IgD-negative memory B cell (primary cell): ENCODE measurements at regions not wholly inside any gene's neighbourhood (a gene's known extent, or its start where the extent isn't known, plus 50 kb on each side); places are given as distances from the start of the nearest gene placed in this dataset.
"Not testable (repeated sequence)": the region's sequence is repeated elsewhere in the genome, so short reads cannot be mapped to it uniquely, and the experiment has no call there.

Experiments used
- H3K27ac Mint-ChIP-seq, 3 donors: one replicate each; pipeline ENCODE4 v1.8.0; 2020 to 2022; ENCODE audit warnings: mild to moderate bottlenecking in 3 of 3, mixed read lengths in 3 of 3, moderate library complexity in 1 of 3
- H3K27me3 Mint-ChIP-seq: one replicate; pipeline ENCODE4 v1.8.0; 2021; ENCODE audit warnings: mixed read lengths
- H3K36me3 Mint-ChIP-seq: one replicate; pipeline ENCODE4 v1.8.0; 2020; ENCODE audit warnings: mild to moderate bottlenecking, mixed read lengths
- H3K4me1 Mint-ChIP-seq, 3 donors: one replicate each; pipeline ENCODE4 v1.8.0; 2020 to 2022; ENCODE audit warnings: mixed read lengths in 3 of 3, mild to moderate bottlenecking in 1 of 3
- H3K4me3 Mint-ChIP-seq, 4 donors: one replicate each; pipeline ENCODE4 v1.8.0; 2020 to 2022; ENCODE audit warnings: mild to moderate bottlenecking in 4 of 4, mixed read lengths in 4 of 4, moderate library complexity in 3 of 4
- H3K9me3 Mint-ChIP-seq, 3 donors: one replicate each; pipeline ENCODE4 v1.8.0; 2020 to 2021; ENCODE audit warnings: mixed read lengths in 3 of 3, mild to moderate bottlenecking in 1 of 3

DNA sequence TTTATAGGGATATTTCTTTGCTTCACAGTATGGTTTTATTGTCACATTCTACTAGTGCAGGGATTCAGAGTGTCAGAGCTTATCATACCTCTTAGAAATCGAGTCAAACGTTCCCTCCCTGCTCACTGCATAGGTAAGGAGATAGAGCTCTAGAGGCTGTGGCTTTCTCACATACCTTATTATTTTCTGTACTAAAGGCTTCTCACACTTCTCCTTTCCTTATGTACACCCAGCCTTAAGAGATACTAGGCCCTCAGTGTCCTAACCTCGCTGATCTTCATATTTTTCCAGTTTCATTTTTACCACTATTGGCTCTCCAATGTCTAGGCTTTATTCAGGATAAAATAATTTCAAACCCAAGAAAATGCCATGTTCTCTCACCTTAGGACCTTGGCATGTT, 297.3 kb upstream of the RIOK2 start:
- Mint-ChIP-seq H3K4me3 (no peak overlapping the region), H3K36me3 (no peaks in the 10 kb centered on the region), H3K27ac (no peak overlapping the region), H3K4me1 (peaks cover 0 to 7% (median 3%) of the 10 kb centered on the region in 3 donors), H3K27me3 (peaks cover 1% of the 10 kb centered on the region), H3K9me3 (peaks cover 0 to 3% (median 0%) of the 10 kb centered on the region in 3 donors)

DNA sequence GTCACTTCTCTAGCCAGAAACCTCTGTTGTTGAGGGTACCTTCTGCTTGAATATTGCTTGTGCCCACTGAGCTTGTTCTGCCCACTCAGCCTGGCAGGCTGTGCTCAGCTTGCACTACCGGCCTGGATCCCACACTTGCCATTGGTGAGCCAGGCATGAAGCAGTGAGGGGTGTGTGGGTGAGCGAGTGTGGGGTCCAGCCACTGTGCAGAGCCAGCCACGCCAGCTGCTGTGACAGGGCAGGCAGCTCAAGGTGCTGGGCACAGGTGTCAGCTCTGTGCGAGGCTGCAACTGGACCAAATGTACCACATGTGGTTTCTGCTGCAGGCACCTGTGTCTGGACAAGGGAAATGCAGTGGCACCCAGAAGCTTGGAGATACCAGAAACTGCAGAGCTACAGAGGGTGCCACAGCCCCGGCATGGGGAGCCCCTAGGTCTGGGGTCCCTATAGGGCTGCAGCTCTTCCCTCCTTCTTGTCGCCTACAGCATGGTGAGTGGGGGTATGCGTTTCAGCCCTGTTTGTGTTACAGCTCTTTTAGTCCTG, 305.1 kb upstream of the RIOK2 start:
- Mint-ChIP-seq H3K27me3 (peaks cover 2% of the 10 kb centered on the region), H3K4me1 (no peaks in the 10 kb centered on the region), H3K9me3 (peaks cover 0 to 3% (median 0%) of the 10 kb centered on the region in 3 donors), H3K4me3 (no peak overlapping the region), H3K27ac (no peak overlapping the region), H3K36me3 (no peaks in the 10 kb centered on the region)

DNA sequence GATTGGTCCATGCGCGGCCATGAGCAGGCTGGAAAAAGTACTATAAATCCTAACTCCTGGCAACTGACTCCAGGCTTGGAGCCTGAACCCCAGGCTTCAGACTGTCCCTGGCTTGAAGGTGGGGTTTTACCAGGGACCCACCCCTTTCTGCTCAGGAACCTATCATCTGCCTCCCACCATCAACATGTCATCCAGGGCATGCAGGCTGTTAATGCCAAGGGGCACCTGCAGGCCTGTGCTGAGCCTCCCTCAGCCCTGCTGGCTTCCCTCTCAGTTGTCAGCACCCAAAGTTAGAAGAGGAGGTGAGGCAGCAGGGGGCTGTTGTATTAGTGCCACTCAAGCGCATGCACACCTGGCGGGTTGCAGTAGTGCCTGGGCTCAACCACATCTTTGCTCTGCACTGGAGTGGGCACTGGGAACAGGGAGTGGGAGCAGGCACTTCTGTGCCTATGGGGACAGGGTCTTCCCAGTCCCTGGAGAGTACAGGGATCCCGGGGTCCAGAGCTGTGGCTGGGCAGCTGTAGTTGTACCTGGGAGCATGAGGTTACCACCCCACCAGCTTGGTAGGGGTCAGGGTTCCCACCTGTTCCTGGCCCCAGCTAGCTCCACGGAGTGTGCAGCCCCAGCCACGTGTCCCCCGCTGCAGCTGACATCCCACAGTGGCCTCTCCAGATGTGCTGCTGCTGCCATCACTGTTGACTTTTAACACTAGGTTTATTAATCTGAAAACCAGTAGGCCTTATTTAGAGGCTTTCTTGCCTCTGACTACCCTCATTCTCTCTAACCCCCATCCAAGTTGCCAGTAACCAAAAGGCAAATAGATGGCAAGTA, 306.2 kb upstream of the RIOK2 start:
- Mint-ChIP-seq H3K4me3 (no peak overlapping the region), H3K36me3 (no peaks in the 10 kb centered on the region), H3K9me3 (peaks cover 0 to under 1% (median 0%) of the 10 kb centered on the region in 3 donors), H3K27me3 (peaks cover 2% of the 10 kb centered on the region), H3K27ac (no peak overlapping the region), H3K4me1 (no peaks in the 10 kb centered on the region)

DNA sequence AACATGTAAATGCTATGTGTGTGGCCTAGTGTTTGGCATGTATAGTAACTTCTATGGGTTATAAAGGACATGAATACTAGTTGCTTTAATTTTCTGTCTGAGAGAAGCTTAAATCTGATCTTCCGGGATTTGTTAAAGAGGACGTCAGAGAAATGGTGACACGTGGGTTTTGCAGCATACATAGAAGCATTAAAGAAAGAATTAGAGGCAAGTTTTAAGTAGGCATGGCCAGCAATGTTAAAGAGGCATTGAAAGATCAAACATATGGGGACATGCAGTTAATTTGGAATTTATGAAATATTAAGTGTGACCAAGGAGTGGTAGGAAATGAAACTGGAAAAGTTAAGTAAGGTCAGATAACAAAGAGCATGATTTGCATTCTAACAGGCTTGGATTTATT, 311.4 kb upstream of the RIOK2 start:
- no peak overlapping the region for H3K27ac Mint-ChIP-seq

DNA sequence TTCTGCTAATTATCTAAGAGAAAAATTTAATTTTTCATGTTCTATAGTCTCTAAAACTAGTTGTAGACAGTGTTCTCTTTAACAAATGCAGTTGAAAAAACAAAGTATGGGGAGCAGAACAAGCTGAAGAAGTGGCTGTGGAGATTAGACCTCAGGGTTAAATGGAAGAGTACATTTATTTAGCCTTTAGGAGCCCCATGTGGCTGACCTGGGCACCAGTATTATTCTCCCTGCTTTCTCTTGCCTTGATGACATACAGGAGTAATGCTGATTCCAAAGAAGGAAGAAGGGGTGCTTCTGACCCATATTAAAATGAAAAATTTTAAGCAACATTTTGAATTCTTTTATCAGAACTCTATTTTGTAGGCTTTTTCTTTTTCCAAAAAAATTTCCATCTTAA, 312.3 kb upstream of the RIOK2 start:
- Mint-ChIP-seq H3K4me3 (no peak overlapping the region), H3K9me3 (no peaks in the 10 kb centered on the region), H3K27me3 (no peaks in the 10 kb centered on the region), H3K4me1 (no peaks in the 10 kb centered on the region), H3K27ac (no peak overlapping the region), H3K36me3 (no peaks in the 10 kb centered on the region)

More for the DNA sequence above, 311.4 kb upstream of the RIOK2 start:
- Mint-ChIP-seq H3K4me1 (no peaks in the 10 kb centered on the region), H3K36me3 (no peaks in the 10 kb centered on the region), H3K4me3 (no peak overlapping the region), H3K27me3 (no peaks in the 10 kb centered on the region), H3K9me3 (no peaks in the 10 kb centered on the region)

DNA sequence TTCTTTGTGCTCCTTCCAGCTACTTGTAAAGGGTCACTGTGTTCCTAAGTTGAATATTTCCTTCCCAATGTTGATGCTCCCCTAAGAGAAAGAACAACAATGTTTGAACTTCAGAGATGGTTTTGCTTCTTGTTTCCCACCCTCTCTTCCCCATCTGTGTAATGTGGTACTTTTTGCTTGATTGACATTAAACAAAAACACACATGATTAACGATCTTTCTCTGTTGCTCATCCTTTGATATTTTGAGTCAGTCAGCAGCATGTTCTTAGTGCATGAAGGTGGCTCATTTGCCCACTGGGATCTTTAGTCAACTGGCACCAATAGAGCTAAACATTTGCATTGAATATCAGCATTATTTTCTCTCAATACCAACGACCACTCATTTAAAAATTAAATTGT, 313.0 kb upstream of the RIOK2 start:
- Mint-ChIP-seq H3K27ac (no peak overlapping the region), H3K27me3 (no peaks in the 10 kb centered on the region), H3K4me1 (no peaks in the 10 kb centered on the region), H3K4me3 (no peak overlapping the region), H3K36me3 (no peaks in the 10 kb centered on the region), H3K9me3 (no peaks in the 10 kb centered on the region)

DNA sequence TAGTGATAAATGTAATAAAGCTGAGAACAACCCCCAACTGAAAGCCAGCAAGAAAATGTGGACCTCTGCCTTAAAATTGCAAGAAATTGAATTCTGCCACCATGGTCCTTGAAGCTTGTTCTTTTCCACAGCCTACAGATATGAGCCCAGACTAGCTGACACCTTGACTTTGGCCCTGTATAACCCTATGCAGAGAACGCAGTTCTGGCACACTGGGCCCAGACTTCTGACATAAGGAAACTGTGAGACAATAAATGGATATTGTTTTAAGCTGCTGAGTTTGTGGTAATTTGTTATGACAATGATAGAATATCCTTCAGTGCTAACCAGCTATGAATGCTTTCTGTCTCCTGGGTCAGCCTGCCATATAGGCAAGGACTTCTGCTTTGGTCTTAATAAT, 315.6 kb upstream of the RIOK2 start:
- Mint-ChIP-seq H3K4me3 (no peak overlapping the region), H3K36me3 (no peaks in the 10 kb centered on the region), H3K4me1 (no peaks in the 10 kb centered on the region), H3K27me3 (no peaks in the 10 kb centered on the region), H3K9me3 (no peaks in the 10 kb centered on the region), H3K27ac (no peak overlapping the region)

DNA sequence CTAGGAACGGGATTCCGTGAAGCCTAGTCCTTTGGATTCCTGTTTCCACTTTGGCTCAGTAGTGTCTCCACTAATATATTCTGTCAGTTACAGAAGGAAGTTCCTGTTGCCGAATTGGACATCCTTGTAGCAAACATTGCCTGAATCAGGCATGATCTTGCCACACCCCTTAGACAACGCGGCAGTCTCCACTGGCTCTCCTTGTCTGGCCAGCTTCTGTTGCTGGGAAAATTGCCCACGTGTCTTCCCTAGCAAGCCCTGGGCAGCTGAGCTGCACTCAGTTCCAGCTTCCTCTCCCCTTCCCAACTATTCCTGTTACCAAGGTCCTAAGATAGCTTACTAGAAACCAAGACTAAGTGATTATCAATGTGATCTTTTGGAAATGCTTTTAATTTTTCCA, 316.6 kb upstream of the RIOK2 start:
- no peaks in the 10 kb centered on the region for H3K27me3 Mint-ChIP-seq
- no peaks in the 10 kb centered on the region for H3K36me3 Mint-ChIP-seq
- H3K9me3 Mint-ChIP-seq = no peaks in the 10 kb centered on the region
- no peaks in the 10 kb centered on the region for H3K4me1 Mint-ChIP-seq
- no peak overlapping the region for H3K27ac Mint-ChIP-seq
- H3K4me3 Mint-ChIP-seq = no peak overlapping the region

DNA sequence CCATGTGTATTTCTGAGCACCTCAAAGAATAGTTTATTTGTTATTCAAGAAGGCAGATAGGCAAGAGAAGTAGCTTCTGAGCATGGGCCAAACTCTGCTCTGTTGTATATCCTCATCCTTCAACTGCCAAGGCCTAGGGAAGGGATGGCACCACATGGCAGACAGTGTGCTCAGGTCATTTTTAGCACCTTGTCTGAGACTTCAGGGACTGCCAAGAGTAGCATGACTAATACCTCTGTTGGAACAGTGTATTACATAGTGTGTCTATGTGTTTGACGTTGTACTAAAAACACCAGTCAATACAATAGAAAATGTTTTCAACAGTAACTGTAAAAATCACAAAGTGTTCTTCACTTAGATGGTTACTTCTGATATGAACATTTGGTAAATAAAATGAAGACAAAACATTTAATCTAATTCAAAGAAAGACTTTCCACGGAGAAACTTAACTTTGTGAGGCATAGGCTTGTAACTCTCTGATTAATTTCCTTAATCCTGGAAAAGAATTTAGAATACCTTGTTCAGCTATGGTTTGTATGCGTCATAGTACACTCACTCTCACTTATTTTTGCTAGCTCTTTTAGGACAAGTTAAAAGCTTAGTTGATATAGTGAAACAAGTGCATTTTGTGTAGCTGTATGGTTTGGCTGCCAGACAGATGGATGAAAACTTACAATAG, 318.4 kb upstream of the RIOK2 start:
- Mint-ChIP-seq H3K27me3 (no peaks in the 10 kb centered on the region), H3K4me1 (no peaks in the 10 kb centered on the region), H3K27ac (no peak overlapping the region), H3K4me3 (no peak overlapping the region), H3K36me3 (no peaks in the 10 kb centered on the region), H3K9me3 (peaks cover 0 to under 1% (median 0%) of the 10 kb centered on the region in 3 donors)

DNA sequence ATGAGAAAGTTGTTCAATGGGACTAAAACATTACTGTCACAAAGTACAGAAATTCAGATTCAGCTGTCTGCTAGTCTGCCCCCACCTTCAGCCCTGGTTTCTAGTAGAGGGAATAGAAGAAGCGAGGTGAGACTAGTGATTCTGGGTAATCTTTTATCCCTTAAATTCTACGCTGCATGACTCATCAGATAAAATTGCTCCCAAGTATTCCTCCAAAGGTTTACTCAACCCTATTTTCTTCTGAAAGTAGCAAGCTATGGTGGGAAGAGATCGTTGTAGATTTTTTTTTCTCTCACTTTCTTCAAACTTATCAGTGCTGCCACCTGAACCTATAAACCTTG, 318.9 kb upstream of the RIOK2 start:
- Mint-ChIP-seq H3K27ac (no peak overlapping the region), H3K4me3 (no peak overlapping the region), H3K9me3 (peaks cover 0 to 3% (median 0%) of the 10 kb centered on the region in 3 donors)

DNA sequence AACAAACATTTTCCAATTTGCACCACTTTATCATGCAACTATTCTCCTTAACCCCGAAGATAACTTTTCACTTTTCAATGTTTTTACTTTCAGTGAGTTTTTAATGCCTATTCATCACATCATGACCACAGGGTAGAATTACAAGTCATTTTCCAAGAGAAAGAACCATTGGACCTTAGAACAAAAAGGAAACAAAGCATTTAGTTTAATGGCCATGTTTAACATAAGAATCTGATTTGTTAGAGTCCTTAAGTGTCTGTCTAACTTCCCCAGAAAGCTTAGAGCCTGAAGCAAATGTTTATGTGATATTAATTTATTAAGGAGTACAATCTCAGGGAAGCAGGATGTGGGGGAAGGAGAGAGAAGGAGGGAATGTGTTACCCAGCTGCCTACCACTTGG, 325.8 kb upstream of the RIOK2 start:
- no peak overlapping the region for H3K4me3 Mint-ChIP-seq
- peaks cover 2% of the 10 kb centered on the region for H3K36me3 Mint-ChIP-seq
- no peaks in the 10 kb centered on the region for H3K4me1 Mint-ChIP-seq
- H3K27me3 Mint-ChIP-seq = peaks cover 2% of the 10 kb centered on the region
- no peak overlapping the region for H3K27ac Mint-ChIP-seq
- H3K9me3 Mint-ChIP-seq = peaks cover 0 to 3% (median 0%) of the 10 kb centered on the region in 3 donors

More for the DNA sequence above, 318.9 kb upstream of the RIOK2 start:
- peaks cover 2% of the 10 kb centered on the region for H3K36me3 Mint-ChIP-seq
- no peaks in the 10 kb centered on the region for H3K27me3 Mint-ChIP-seq
- no peaks in the 10 kb centered on the region for H3K4me1 Mint-ChIP-seq

DNA sequence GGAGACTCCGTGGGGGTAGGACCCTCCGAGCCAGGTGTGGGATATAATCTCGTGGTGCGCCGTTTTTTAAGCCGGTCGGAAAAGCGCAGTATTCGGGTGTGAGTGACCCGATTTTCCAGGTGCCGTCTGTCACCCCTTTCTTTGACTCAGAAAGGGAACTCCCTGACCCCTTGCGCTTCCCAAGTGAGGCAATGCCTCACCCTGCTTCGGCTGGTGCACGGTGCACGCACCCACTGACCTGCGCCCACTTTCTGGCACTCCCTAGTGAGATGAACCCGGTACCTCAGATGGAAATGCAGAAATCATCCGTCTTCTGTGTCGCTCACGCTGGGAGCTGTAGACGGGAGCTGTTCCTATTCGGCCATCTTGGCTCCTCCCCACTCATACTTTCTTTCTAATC, 336.5 kb upstream of the RIOK2 start:
- not testable (repeated sequence) for H3K27ac Mint-ChIP-seq, H3K4me3 Mint-ChIP-seq, H3K4me1 Mint-ChIP-seq, H3K36me3 Mint-ChIP-seq, H3K9me3 Mint-ChIP-seq, H3K27me3 Mint-ChIP-seq

DNA sequence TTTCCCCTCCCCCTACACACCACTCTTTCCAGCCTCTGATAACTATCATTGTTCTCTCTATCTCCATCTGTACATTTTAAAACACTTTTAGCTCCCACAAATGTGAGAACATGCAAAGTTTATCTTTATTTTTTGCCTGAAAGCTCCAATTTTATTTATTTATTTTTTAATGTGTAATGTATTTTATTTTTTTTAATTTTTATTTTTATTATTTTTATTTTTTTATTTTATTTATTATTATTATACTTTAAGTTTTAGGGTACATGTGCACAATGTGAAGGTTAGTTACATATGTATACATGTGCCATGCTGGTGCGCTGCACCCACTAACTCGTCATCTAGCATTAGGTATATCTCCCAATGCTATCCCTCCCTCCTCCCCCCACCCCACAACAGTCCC, 340.3 kb upstream of the RIOK2 start:
- not testable (repeated sequence) for H3K9me3 Mint-ChIP-seq, H3K27ac Mint-ChIP-seq, H3K36me3 Mint-ChIP-seq, H3K4me1 Mint-ChIP-seq, H3K4me3 Mint-ChIP-seq, H3K27me3 Mint-ChIP-seq

DNA sequence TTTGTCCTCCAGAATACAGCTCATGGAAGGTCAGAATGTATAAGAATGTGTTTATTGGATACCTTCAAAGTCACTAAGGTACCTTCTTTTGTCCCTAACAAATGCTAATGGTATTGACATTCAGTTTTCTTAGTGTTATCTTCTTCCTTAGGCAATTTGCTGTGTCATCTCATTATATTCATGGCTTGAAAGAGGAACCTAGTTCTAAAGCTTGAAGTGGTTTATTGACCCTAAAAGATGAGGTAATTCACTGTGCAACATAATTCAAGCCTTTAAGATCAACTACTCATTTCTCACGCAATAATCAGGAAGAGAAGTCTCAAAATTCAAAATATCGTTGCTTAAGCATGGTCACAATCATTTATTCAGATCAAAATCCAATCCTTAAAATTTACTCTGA, 342.7 kb upstream of the RIOK2 start:
- no peak overlapping the region for H3K4me3 Mint-ChIP-seq
- H3K27me3 Mint-ChIP-seq = no peaks in the 10 kb centered on the region
- H3K36me3 Mint-ChIP-seq = no peaks in the 10 kb centered on the region
- H3K27ac Mint-ChIP-seq = no peak overlapping the region
- H3K4me1 Mint-ChIP-seq = peaks cover 0 to under 1% (median 0%) of the 10 kb centered on the region in 3 donors
- peaks cover 0 to 2% (median 0%) of the 10 kb centered on the region in 3 donors for H3K9me3 Mint-ChIP-seq

DNA sequence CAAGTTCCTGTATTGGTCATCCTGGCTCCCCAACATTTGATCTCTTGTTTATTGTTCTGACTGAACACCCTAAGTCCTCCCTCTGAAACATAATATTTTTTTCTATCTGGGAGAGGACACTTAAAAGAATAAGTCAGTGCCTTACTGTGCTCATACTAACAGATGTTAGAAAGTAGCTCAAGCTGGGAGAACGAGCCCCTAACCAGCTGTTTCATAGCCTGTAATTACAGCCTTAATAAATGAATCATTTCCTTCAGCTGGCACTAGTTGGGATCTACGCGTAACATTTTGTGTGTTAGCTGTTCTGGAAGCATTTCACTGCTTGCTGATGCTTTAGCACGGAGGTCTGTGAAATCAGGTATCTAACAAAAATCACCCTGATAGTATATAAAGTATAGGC, 345.9 kb upstream of the RIOK2 start:
- H3K27me3 Mint-ChIP-seq = no peaks in the 10 kb centered on the region
- no peak overlapping the region for H3K27ac Mint-ChIP-seq
- H3K9me3 Mint-ChIP-seq = no peaks in the 10 kb centered on the region
- H3K36me3 Mint-ChIP-seq = no peaks in the 10 kb centered on the region
- no peak overlapping the region for H3K4me3 Mint-ChIP-seq
- peaks cover 0 to 2% (median 0%) of the 10 kb centered on the region in 3 donors for H3K4me1 Mint-ChIP-seq
